Upper lobe of left lung (tissue), 4 donors: ENCODE measurements at regions not wholly inside any gene's neighbourhood (a gene's known extent, or its start where the extent isn't known, plus 50 kb on each side); places are given as distances from the start of the nearest gene placed in this dataset.

Experiments used
- CTCF ChIP-seq, 6 experiments: fragments of 450-650 bp in 4 of 6; fragments of 200-600 bp in 2 of 6; sonication (generic) in 2 of 6; IDR thresholded peaks; one replicate each; pipeline ENCODE4 v1.5.1; 2016 to 2019; ENCODE audit warnings: antibody characterized with exemption in 6 of 6
- EP300 ChIP-seq, 4 donors: sonication (generic); formaldehyde crosslinking; IDR thresholded peaks; one replicate each; pipeline ENCODE4 v1.5.1; 2017; ENCODE audit warnings: antibody characterized with exemption in 4 of 4, control low read depth in 2 of 4
- POLR2A ChIP-seq, 4 donors: fragments of 450-650 bp; IDR thresholded peaks; one replicate each; pipeline ENCODE4 v1.5.1; 2016 to 2017; ENCODE audit warnings: antibody characterized with exemption in 4 of 4, mild to moderate bottlenecking in 2 of 4
- POLR2AphosphoS5 ChIP-seq, 2 donors: sonication (generic); formaldehyde crosslinking; IDR thresholded peaks; one replicate each; pipeline ENCODE4 v1.5.1; 2017; ENCODE audit warnings: antibody characterized with exemption in 2 of 2

- TF ChIP-seq CTCF (IDR thresholded peaks at IDR 0.05) (no peak), POLR2A (IDR thresholded peaks at IDR 0.05) (no peak), POLR2AphosphoS5 (IDR thresholded peaks at IDR 0.05) (no peak), EP300 (IDR thresholded peaks at IDR 0.05) (no peak)
These were observed 329.4 kb upstream of the MAGI2 start for GRCh38 chr7:79782906-79783305.
